Vagina (tissue), 2 donors: ENCODE measurements at regions not wholly inside any gene's neighbourhood (a gene's known extent, or its start where the extent isn't known, plus 50 kb on each side); places are given as distances from the start of the nearest gene placed in this dataset.

Experiments used
- DNase-seq, 2 donors: peaks; one replicate each; pipeline ENCODE4 v3.0.0-alpha.2; 2017; ENCODE audit errors: extremely low spot score in 2 of 2
- H3K27ac ChIP-seq: fragments of 200-600 bp; sonication (generic); one replicate; pipeline ENCODE4 v1.5.1; 2019
- H3K27me3 ChIP-seq: fragments of 200-600 bp; sonication (generic); one replicate; pipeline ENCODE4 v1.5.1; 2019
- H3K36me3 ChIP-seq, 2 donors: fragments of 200-600 bp; sonication (generic); one replicate each; pipeline ENCODE4 v1.5.1; 2017 to 2019
- H3K4me1 ChIP-seq: fragments of 200-600 bp; sonication (generic); one replicate; pipeline ENCODE4 v1.5.1; 2019
- H3K4me3 ChIP-seq, 2 donors: fragments of 200-600 bp; sonication (generic); 1 replicate in 1 of 2; 2 replicates in 1 of 2; pipeline ENCODE4 v1.5.1; 2016 to 2019
- H3K9me3 ChIP-seq: fragments of 200-600 bp; sonication (generic); one replicate; pipeline ENCODE4 v1.5.1; 2019
- POLR2A ChIP-seq, 2 donors: fragments of 450-650 bp; IDR thresholded peaks; one replicate each; pipeline ENCODE4 v1.6.1; 2017; ENCODE audit warnings: antibody characterized with exemption in 2 of 2, mild to moderate bottlenecking in 2 of 2, moderate library complexity in 2 of 2
- POLR2AphosphoS5 ChIP-seq, 2 donors: sonication (generic); formaldehyde crosslinking; IDR thresholded peaks; one replicate each; pipeline ENCODE4 v1.9.0; 2017; ENCODE audit warnings: antibody characterized with exemption in 2 of 2, mild to moderate bottlenecking in 2 of 2, low read depth in 1 of 2; ENCODE audit not compliant: insufficient read depth in 1 of 2
- intact Hi-C: fragments of 100-400 bp; cut with DNase I; formaldehyde crosslinking; loops from one replicate; pipeline ENCODE4 v1.15.1; 2023
- TF ChIP-seq, protein P1 (sequence below), 3 experiments: fragments of 450-650 bp in 2 of 3; fragments of 200-600 bp in 1 of 3; sonication (generic) in 1 of 3; IDR thresholded peaks; one replicate each; pipeline ENCODE4 v1.5.1; 2017 to 2019; ENCODE audit warnings: antibody characterized with exemption in 3 of 3, mild to moderate bottlenecking in 2 of 3, moderate library complexity in 2 of 3

DNA sequence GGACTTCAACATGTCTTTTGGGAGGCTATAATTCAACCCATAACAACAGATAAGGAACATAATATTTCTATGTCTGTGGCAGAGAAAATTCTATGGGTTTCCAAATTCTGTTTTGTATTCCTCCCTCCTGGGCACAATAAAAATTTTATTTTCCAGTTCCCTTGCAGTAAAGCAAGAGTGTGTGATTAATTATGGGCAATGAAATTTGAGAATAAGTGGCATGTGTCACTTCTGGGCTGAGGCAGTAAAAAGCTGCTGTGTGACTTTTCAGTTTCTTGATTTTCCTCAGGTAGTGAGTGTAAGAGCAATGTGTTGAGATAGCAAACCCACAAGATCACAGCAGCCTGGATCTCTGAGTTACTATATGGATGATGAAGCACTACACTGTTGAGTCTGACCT is 216.4 kb downstream of the MEIS1 start:
- H3K36me3 ChIP-seq, result no peaks in the 10 kb centered on the region

DNA sequence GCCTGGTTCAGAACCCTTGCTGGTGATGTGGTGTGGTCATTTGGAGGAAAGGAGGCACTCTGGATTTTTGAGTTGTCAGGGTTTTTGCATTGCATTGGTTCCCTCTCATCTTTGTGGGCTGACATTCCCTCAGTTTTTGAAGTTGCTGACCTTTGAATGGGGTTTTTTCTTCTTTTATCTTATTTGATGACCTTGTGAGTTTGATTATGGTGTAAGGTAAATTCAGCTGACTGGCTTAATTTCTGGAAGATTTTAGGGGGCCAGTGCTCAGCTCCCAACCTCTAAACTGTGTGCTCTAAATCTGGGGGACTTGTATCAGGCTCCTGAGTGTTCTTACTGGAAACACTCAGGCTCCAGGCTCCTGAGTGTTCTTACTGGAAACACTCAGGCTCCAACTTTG is 225.9 kb downstream of the MEIS1 start:
- intact Hi-C loops, result no loop called here
- no peak overlapping the region for H3K27ac ChIP-seq
- no peaks in the 10 kb centered on the region for H3K36me3 ChIP-seq
- H3K4me1 ChIP-seq, result no peaks in the 10 kb centered on the region
- H3K4me3 ChIP-seq, result no peak overlapping the region
- H3K27me3 ChIP-seq, result no peaks in the 10 kb centered on the region
- DNase-seq, result no peak
- no peaks in the 10 kb centered on the region for H3K9me3 ChIP-seq
- TF ChIP-seq, protein P1, sequence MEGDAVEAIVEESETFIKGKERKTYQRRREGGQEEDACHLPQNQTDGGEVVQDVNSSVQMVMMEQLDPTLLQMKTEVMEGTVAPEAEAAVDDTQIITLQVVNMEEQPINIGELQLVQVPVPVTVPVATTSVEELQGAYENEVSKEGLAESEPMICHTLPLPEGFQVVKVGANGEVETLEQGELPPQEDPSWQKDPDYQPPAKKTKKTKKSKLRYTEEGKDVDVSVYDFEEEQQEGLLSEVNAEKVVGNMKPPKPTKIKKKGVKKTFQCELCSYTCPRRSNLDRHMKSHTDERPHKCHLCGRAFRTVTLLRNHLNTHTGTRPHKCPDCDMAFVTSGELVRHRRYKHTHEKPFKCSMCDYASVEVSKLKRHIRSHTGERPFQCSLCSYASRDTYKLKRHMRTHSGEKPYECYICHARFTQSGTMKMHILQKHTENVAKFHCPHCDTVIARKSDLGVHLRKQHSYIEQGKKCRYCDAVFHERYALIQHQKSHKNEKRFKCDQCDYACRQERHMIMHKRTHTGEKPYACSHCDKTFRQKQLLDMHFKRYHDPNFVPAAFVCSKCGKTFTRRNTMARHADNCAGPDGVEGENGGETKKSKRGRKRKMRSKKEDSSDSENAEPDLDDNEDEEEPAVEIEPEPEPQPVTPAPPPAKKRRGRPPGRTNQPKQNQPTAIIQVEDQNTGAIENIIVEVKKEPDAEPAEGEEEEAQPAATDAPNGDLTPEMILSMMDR (IDR thresholded peaks at IDR 0.05), result no peak
- TF ChIP-seq POLR2AphosphoS5 (IDR thresholded peaks at IDR 0.05; ENCODE audit: insufficient read depth in 1 of 2, low read depth in 1 of 2) (no peak), POLR2A (IDR thresholded peaks at IDR 0.05) (no peak)

More for the DNA sequence above, 216.4 kb downstream of the MEIS1 start:
- Histone ChIP-seq H3K27ac (no peak overlapping the region), H3K4me3 (no peak overlapping the region), H3K27me3 (no peaks in the 10 kb centered on the region), H3K9me3 (no peaks in the 10 kb centered on the region), H3K4me1 (no peaks in the 10 kb centered on the region)
- no peak for TF ChIP-seq POLR2A (IDR thresholded peaks at IDR 0.05)
- TF ChIP-seq, protein P1 (IDR thresholded peaks at IDR 0.05), result no peak
- TF ChIP-seq POLR2AphosphoS5 (IDR thresholded peaks at IDR 0.05; ENCODE audit: insufficient read depth in 1 of 2, low read depth in 1 of 2), result no peak
- intact Hi-C loops, result no loop called here
- no peak for DNase-seq

DNA sequence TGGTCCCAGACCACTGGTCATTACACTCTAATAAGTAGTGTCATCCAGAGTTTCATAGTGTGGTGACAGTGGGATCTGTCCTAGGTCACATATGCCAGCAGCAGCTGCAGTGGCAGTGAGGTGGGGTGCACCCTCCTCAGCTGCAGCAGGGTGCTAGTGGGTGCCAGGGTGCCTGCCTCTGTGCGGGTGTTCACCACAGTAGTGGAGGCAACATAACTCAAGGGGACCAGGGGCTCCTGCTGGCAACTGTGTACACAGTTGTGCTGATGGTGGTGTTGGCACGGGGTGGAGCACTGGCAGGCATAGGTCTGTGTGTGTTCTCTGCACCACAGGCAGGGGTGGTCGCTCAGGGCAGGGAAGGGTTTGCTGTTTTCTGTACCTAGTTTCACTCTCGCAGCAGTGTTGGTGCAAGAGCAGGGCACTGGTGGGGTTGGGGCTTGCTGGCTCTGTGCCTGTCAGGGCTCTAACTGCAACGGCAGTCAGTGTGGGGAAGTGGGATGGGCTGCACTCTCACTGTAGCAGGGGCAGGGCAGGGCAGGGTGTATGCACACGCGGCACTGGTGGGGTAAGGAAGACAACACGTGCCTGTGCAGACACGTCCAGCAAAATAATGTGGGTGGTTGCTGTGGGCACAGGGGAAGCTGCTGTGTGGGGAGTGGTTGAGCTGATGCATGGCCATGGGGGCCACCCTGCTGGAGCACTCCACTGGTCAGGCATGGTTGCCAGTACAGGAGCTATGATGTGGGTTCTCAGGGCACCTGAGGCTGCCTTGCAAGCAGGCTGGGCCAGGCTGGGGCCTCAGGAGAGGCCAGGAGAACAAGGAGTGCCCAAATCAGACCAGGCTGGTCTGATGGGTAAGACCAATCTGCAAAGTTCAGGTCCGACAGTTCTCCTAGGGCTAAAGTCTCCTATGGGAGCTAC is 226.6 kb downstream of the MEIS1 start:
- TF ChIP-seq, protein P1 (IDR thresholded peaks at IDR 0.05), result no peak
- TF ChIP-seq POLR2A (IDR thresholded peaks at IDR 0.05) (no peak), POLR2AphosphoS5 (IDR thresholded peaks at IDR 0.05; ENCODE audit: insufficient read depth in 1 of 2, low read depth in 1 of 2) (no peak)
- Histone ChIP-seq H3K36me3 (no peaks in the 10 kb centered on the region), H3K4me3 (no peak overlapping the region), H3K9me3 (no peaks in the 10 kb centered on the region), H3K27ac (no peak overlapping the region), H3K4me1 (no peaks in the 10 kb centered on the region), H3K27me3 (no peaks in the 10 kb centered on the region)
- intact Hi-C loops, result no loop called here
- DNase-seq, result no peak

DNA sequence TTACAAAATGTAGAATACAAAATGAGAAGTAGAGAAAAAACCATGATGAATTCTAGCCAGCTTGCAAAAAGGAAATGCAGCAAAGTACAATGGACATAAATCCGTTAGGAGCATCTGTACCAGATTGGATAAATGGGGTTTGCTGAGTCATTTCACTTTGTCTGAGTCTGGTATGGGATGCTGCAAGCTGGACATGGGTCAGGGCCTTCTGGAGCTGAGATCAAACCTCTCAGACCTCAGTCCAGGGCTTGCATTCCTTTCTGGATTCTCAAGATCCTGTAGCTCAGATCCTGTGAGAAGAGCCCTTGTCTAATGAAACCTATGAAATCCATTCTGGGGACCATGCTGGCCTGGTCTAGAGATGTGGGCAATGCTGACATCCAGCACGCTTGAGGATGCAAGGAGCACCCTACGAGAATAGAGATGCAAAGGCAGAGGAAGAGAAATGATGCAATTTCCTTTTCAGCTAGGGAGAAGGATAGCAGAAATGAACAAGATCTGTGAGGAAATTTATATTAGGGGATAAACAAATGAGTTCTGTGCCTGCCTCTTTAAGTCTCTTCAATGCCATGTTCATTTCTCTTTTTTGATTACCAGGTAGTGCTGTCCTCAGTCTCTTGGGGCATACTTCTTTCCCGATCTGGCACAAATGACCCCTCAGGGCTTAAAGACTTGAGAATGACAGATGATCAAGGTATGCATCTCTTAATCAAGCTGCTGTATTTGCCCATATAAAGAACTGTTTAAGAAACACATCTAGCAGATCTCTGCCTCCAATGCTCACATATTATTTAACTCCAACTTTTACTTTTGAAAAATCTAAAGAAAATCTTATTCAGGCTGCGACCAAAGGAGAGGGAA is 230.4 kb downstream of the MEIS1 start:
- no peak overlapping the region for H3K4me3 ChIP-seq
- no peaks in the 10 kb centered on the region for H3K27me3 ChIP-seq
- H3K9me3 ChIP-seq, result no peaks in the 10 kb centered on the region
- intact Hi-C loops, result no loop called here
- no peak overlapping the region for H3K27ac ChIP-seq
- TF ChIP-seq, protein P1 (IDR thresholded peaks at IDR 0.05), result no peak
- no peak for TF ChIP-seq POLR2A (IDR thresholded peaks at IDR 0.05)
- no peak for TF ChIP-seq POLR2AphosphoS5 (IDR thresholded peaks at IDR 0.05; ENCODE audit: insufficient read depth in 1 of 2, low read depth in 1 of 2)
- no peaks in the 10 kb centered on the region for H3K4me1 ChIP-seq
- no peak for DNase-seq
- H3K36me3 ChIP-seq, result no peaks in the 10 kb centered on the region
